BJ (cell line): ENCODE measurements at regions not wholly inside any gene's neighbourhood (a gene's known extent, or its start where the extent isn't known, plus 50 kb on each side); places are given as distances from the start of the nearest gene placed in this dataset.

ENCODE experiments used
- CTCF ChIA-PET: fragments of 350-600 bp; formaldehyde crosslinking; extraction: SDS; loops from one replicate; lab custom pipeline; 2021; ENCODE audit warnings: antibody characterized with exemption, inconsistent platforms; lab: Yijun Ruan, JAX
- POLR2A ChIA-PET: fragments of 300-600 bp; sonication (Branson Sonifier 250); formaldehyde crosslinking; extraction: SDS; loops from one replicate; lab custom pipeline; 2021; ENCODE audit warnings: antibody characterized with exemption; lab: Charles Lee
- DNase-seq: peaks from one replicate; pipeline ENCODE4 v3.0.0-alpha.2; 2011; ENCODE audit warnings: low read depth
- H3K27me3 ChIP-seq: 2 replicates; pipeline ENCODE4 v1.6.0; 2011; ENCODE audit warnings: low read length; ENCODE audit not compliant: control insufficient read depth, insufficient read depth
- H3K36me3 ChIP-seq: 2 replicates; pipeline ENCODE4 v1.5.1; 2011; ENCODE audit warnings: low read length; ENCODE audit not compliant: control insufficient read depth, insufficient read depth
- H3K4me3 ChIP-seq: 2 replicates; pipeline ENCODE4 v1.5.1; 2011; ENCODE audit warnings: low read depth, mild to moderate bottlenecking, control low read depth, low read length
- TF ChIP-seq, protein P1 (sequence below): IDR thresholded peaks from 2 replicates; pipeline ENCODE4 v1.5.1; 2011; ENCODE audit warnings: low read depth, mild to moderate bottlenecking, control low read depth, inconsistent platforms, low read length, moderate library complexity; ENCODE audit not compliant: insufficient read depth

DNA sequence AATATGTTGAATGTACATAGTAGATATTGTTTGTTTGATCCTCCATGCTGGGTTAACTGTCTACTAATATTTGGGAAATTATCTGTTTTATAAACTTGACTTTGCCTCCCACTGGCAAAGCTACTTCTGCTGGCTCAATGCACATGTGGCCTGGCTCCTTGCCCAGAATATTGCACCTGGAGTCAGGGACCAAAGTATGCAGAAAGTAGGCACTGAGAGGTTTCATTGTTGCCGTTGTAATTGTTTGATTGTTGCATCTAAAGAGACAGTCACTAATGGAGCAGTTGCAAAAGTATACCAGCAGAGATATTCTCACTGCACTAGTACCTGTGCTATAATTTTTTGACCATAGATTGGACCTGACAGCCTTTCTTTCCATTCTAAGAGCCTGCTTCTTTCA lies 137.8 kb upstream of the CNTNAP2 start:
- POLR2A ChIA-PET: no interaction called here
- no peak overlapping the region for H3K4me3 ChIP-seq
- CTCF ChIA-PET: no interaction called here
- H3K27me3 ChIP-seq: no peaks in the 10 kb centered on the region
- TF ChIP-seq, protein P1, sequence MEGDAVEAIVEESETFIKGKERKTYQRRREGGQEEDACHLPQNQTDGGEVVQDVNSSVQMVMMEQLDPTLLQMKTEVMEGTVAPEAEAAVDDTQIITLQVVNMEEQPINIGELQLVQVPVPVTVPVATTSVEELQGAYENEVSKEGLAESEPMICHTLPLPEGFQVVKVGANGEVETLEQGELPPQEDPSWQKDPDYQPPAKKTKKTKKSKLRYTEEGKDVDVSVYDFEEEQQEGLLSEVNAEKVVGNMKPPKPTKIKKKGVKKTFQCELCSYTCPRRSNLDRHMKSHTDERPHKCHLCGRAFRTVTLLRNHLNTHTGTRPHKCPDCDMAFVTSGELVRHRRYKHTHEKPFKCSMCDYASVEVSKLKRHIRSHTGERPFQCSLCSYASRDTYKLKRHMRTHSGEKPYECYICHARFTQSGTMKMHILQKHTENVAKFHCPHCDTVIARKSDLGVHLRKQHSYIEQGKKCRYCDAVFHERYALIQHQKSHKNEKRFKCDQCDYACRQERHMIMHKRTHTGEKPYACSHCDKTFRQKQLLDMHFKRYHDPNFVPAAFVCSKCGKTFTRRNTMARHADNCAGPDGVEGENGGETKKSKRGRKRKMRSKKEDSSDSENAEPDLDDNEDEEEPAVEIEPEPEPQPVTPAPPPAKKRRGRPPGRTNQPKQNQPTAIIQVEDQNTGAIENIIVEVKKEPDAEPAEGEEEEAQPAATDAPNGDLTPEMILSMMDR: no peak
- no peak for DNase-seq
- H3K36me3 ChIP-seq: no peaks in the 10 kb centered on the region

DNA sequence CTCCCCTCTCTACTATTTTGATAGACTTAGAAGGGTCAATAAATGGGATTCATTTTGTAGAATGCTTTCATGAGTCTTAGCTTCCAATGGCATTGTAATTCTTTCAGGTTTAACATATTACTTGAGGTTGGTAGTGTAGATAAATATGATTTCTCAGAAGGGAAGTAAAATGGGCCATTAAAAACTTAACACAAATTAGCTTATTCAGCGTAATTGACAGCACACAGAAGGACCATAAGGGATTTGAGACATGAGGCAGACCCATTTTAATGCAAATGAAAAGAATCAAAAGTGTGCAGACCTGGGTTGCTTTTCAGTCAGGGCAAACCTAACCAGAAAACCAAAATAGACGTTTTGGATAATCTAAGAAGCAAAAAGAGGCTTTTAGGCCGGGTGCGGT lies 156.6 kb upstream of the CNTNAP2 start:
- Histone ChIP-seq H3K27me3 (no peaks in the 10 kb centered on the region), H3K36me3 (no peaks in the 10 kb centered on the region), H3K4me3 (no peak overlapping the region)
- TF ChIP-seq, protein P1: no peak
- no peak for DNase-seq
- POLR2A ChIA-PET: no interaction called here
- CTCF ChIA-PET: no interaction called here

DNA sequence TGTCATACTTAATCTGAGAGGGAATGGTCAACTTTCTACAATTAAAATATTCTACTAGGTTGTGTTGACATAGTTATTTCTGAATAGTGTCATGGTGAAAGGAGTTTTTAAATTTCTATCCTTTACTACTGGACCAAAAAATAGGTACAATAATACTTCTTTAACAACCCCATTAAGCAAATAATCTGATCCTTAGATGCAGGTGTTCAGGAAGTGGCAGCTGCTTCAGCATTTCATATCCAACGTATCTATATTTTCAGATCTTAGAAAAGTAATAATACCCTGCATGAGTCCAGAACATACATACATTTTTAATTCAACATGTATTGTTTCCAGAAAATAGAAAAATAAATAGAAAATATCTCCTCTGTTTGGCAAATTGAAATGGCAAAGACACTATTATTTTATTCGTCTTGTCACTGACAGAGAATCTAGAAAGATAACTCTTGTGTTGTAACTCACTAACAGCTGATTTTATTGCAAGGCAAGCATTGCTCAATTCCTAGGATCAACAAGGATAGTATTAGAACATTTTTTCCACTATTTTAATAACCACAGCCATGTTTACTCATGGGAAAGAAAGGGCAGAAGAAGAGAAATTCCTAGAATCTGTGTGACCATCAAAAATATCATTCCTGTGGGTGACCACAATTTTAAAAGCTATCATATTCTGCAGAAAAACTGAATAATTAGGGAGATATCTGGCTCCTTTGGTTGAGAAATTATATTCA lies 159.3 kb upstream of the CNTNAP2 start:
- TF ChIP-seq, protein P1: no peak

DNA sequence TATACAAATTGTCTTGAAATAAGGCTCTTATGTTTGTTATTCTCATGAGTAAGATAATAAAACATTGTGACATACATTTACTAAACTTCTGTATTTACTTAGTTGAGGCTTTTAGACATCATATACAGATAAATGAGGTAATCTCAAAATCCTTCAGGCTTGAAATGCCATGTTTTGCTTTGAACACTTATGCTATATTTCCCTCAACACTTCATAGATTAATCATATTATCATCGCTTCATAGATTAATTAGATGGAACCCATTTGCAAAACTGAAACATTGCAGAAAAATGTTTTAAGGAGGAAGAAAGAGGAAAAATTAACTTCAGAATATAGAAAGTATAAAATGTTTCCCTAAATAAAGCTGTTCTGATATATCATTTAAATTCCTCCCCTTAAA lies 165.0 kb upstream of the CNTNAP2 start:
- no peak overlapping the region for H3K4me3 ChIP-seq
- ChIA-PET POLR2A (no interaction called here), CTCF (no interaction called here)
- DNase-seq: no peak
- H3K27me3 ChIP-seq: no peaks in the 10 kb centered on the region
- H3K36me3 ChIP-seq: no peaks in the 10 kb centered on the region
- TF ChIP-seq, protein P1: no peak

More for the DNA sequence above, 159.3 kb upstream of the CNTNAP2 start:
- no peak for DNase-seq
- POLR2A ChIA-PET: no interaction called here
- H3K4me3 ChIP-seq: no peak overlapping the region
- no peaks in the 10 kb centered on the region for H3K27me3 ChIP-seq
- CTCF ChIA-PET: interaction anchor here (0.6 kb wide), 1 partner anchor 7 kb away, joined by 3 read pairs; no protein-coding TSS in a partner anchor
- H3K36me3 ChIP-seq: no peaks in the 10 kb centered on the region

DNA sequence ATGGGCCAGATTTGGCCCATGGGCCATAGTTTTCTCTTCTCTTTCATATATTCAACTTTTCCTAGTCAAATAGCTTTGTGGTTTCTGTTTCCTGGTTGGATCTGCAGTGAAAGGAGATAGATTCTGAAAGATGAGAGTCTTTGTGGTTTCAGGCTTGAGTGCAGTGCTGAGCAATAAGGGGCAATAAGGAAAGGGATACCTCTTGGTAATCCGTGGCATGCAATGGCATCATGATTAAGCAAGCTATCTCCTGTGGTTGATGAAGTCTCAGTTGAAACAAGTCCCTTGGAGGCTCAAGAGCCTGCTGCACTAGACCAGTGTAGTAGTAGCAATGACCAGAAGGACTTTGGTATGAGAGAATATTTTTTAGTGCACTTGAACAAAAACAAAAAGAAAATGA lies 187.7 kb upstream of the CNTNAP2 start:
- POLR2A ChIA-PET: no interaction called here
- DNase-seq: no peak
- TF ChIP-seq, protein P1: no peak
- Histone ChIP-seq H3K36me3 (no peaks in the 10 kb centered on the region), H3K27me3 (no peaks in the 10 kb centered on the region), H3K4me3 (no peak overlapping the region)
- CTCF ChIA-PET: no interaction called here
